AG20443 (cell line): ENCODE measurements at regions not wholly inside any gene's neighbourhood (a gene's known extent, or its start where the extent isn't known, plus 50 kb on each side); places are given as distances from the start of the nearest gene placed in this dataset.
"Not testable (repeated sequence)": the region's sequence is repeated elsewhere in the genome, so short reads cannot be mapped to it uniquely, and the experiment has no call there.

Experiments
- DNase-seq: peaks from one replicate; pipeline ENCODE4 v3.0.0; 2012; ENCODE audit warnings: low spot score, mixed read lengths

GRCh38 chr14:52202151-52202550 is 65.3 kb upstream of the PTGDR start:
- DNase-seq, result no peak

GRCh38 chr14:52190337-52190931 is 77.1 kb upstream of the PTGDR start:
- no peak for DNase-seq

- no peak for DNase-seq
Observed at GRCh38 chr14:52189325-52189724, 78.2 kb upstream of the PTGDR start.

- DNase-seq, result no peak
Observed at GRCh38 chr14:52188381-52188780, 79.1 kb upstream of the PTGDR start.

- DNase-seq, result no peak
Observed at GRCh38 chr14:52185178-52185577, 82.3 kb upstream of the PTGDR start.

- DNase-seq, result no peak
Observed at GRCh38 chr14:52182853-52183252, 84.6 kb upstream of the PTGDR start.

- DNase-seq, result no peak
Observed at GRCh38 chr14:52179141-52179790, 88.2 kb upstream of the PTGDR start.

GRCh38 chr14:52175982-52176502 is 91.5 kb upstream of the PTGDR start:
- DNase-seq, result no peak

GRCh38 chr14:52171932-52172331 is 95.6 kb upstream of the PTGDR start:
- not testable (repeated sequence) for DNase-seq

GRCh38 chr14:52166822-52167221 is 98.0 kb upstream of the NID2 start:
- DNase-seq, result no peak

GRCh38 chr14:52155651-52156213 is 86.9 kb upstream of the NID2 start:
- DNase-seq, result no peak

- DNase-seq, result no peak
Observed at GRCh38 chr14:52154992-52155650, 86.3 kb upstream of the NID2 start.

GRCh38 chr14:52153939-52154338 is 85.1 kb upstream of the NID2 start:
- no peak for DNase-seq

- DNase-seq, result no peak
Observed at GRCh38 chr14:52150162-52150561, 81.3 kb upstream of the NID2 start.

- no peak for DNase-seq
Observed at GRCh38 chr14:52148371-52148770, 79.5 kb upstream of the NID2 start.

- no peak for DNase-seq
Observed at GRCh38 chr14:52146504-52146903, 77.6 kb upstream of the NID2 start.

- DNase-seq, result not testable (repeated sequence)
Observed at GRCh38 chr14:52144099-52144498, 75.2 kb upstream of the NID2 start.

GRCh38 chr14:52142504-52142903 is 73.6 kb upstream of the NID2 start:
- DNase-seq, result no peak

GRCh38 chr14:52131640-52132320 is 62.9 kb upstream of the NID2 start:
- peak; percentile 93 for DNase-seq

- DNase-seq, result no peak
Observed at GRCh38 chr14:52129721-52130120, 60.9 kb upstream of the NID2 start.

- no peak for DNase-seq
Observed at GRCh38 chr14:52125885-52126284, 57.0 kb upstream of the NID2 start.
